Neural cell (in vitro differentiated cells): ENCODE measurements at regions not wholly inside any gene's neighbourhood (a gene's known extent, or its start where the extent isn't known, plus 50 kb on each side); places are given as distances from the start of the nearest gene placed in this dataset.

Experiments
- CTCF ChIP-seq: fragments of 450-650 bp; IDR thresholded peaks from 2 replicates; pipeline ENCODE4 v1.5.1; 2014; ENCODE audit warnings: antibody characterized with exemption, mild to moderate bottlenecking, moderate library complexity; ENCODE audit not compliant: poor library complexity, severe bottlenecking
- POLR2AphosphoS5 ChIP-seq: IDR thresholded peaks from 2 replicates; pipeline ENCODE4 v1.6.1; 2012

- no peak for TF ChIP-seq POLR2AphosphoS5
- no peak for TF ChIP-seq CTCF
These were observed 63.9 kb upstream of the SLC10A2 start for GRCh38 chr13:103130146-103130545.
